ENCODE measurements at regions not wholly inside any gene's neighbourhood (a gene's known extent, or its start where the extent isn't known, plus 50 kb on each side); places are given as distances from the start of the nearest gene placed in this dataset.

DNA sequence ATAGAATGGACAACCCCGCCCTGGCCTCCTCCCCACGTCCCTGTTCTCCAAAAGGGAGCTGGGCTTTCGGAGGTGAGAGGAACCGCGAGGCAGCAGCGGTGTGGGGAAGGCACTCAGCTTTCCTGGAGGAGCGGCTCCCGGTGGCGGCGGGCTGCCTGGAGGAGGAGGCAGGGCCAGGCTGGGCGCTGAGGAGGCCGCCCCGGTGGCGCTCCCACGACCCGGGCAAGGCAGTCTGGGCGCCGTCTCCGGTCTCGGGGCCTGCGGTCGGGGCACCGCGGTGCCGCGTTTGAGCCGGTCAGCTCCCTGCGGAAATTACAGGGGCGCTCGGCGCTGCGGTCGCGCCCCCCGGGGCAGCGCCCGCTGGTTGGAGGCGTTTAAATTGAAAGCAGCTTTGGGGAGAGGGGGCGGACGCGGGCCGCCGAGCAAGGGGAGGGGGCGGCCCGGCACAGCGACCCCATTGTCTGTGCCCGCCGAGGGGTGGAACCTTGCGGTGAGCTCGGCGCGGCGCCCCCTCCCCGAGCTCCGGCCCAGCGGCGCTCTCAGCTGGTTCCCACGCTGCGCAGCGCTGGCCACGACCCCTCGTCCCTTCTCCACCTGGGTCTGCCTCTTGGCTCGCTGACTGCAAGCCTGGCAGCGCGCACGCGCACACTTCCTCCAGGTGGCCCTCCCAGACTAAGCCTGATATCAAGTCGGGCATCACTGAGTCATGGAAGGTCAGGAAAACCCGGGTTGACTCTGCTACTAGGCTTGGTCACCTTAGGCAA lies 58.7 kb upstream of the DLX4 start:
- DNase-seq (ENCODE audit: low read depth, low spot score), result no peak
- H3K9me3 ChIP-seq (ENCODE audit: control insufficient read depth, low read depth, low read length), result no peaks in the 10 kb centered on the region
- TF ChIP-seq, protein P1, sequence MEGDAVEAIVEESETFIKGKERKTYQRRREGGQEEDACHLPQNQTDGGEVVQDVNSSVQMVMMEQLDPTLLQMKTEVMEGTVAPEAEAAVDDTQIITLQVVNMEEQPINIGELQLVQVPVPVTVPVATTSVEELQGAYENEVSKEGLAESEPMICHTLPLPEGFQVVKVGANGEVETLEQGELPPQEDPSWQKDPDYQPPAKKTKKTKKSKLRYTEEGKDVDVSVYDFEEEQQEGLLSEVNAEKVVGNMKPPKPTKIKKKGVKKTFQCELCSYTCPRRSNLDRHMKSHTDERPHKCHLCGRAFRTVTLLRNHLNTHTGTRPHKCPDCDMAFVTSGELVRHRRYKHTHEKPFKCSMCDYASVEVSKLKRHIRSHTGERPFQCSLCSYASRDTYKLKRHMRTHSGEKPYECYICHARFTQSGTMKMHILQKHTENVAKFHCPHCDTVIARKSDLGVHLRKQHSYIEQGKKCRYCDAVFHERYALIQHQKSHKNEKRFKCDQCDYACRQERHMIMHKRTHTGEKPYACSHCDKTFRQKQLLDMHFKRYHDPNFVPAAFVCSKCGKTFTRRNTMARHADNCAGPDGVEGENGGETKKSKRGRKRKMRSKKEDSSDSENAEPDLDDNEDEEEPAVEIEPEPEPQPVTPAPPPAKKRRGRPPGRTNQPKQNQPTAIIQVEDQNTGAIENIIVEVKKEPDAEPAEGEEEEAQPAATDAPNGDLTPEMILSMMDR (optimal IDR thresholded peaks at IDR 0.05 in 1 of 3, IDR thresholded peaks at IDR 0.05 in 1 of 3, conservative IDR thresholded peaks at IDR 0.05 in 1 of 3; ENCODE audit: extremely low read depth in 1 of 3, insufficient read depth in 2 of 3, low read length in 3 of 3), result no peak
- peak; percentile 51 for TF ChIP-seq EZH2 (IDR thresholded peaks at IDR 0.05; ENCODE audit: low read length)
- no peak overlapping the region for H2AFZ ChIP-seq (ENCODE audit: control insufficient read depth, low read length)
- H3K4me3 ChIP-seq (ENCODE audit: control insufficient read depth in 2 of 3, extremely low read depth in 1 of 3, insufficient read depth in 2 of 3, low read depth in 1 of 3, low read length in 3 of 3), result peak overlapping the region in 1 of 3 experiments; percentile 23
- H3K27ac ChIP-seq (ENCODE audit: control insufficient read depth, insufficient read depth, low read length), result no peak overlapping the region
- dilution Hi-C loops (cut with MboI; ENCODE audit: extremely low pct_ligation_motif_present, low sequenced_read_pairs), result no loop called here
- no peaks in the 10 kb centered on the region for H3K79me2 ChIP-seq (ENCODE audit: control insufficient read depth, insufficient read depth, low read length)
- peaks cover 65% of the 10 kb centered on the region for H3K27me3 ChIP-seq (ENCODE audit: control insufficient read depth, extremely low read depth, insufficient read depth, low read length)
- no peaks in the 10 kb centered on the region for H3K36me3 ChIP-seq (ENCODE audit: control insufficient read depth in 2 of 2, extremely low read depth in 1 of 2, insufficient read depth in 2 of 2, low read length in 2 of 2)
- no peaks in the 10 kb centered on the region for H3K9me1 ChIP-seq (ENCODE audit: control insufficient read depth, extremely low read depth, insufficient read depth, low read length)
- peaks cover 3% of the 10 kb centered on the region for H4K20me1 ChIP-seq (ENCODE audit: control insufficient read depth, extremely low read depth, insufficient read depth, low read length)
- no peak overlapping the region for H3K9ac ChIP-seq (ENCODE audit: control insufficient read depth, extremely low read depth, insufficient read depth, low read length)
- FAIRE-seq, result no peak
- peak overlapping the region; percentile 46 for H3K4me2 ChIP-seq (ENCODE audit: control insufficient read depth, extremely low read depth, insufficient read depth, low read depth, low read length)
- H3K4me1 ChIP-seq (ENCODE audit: control insufficient read depth, extremely low read depth, insufficient read depth, low read length), result peaks cover 7% of the 10 kb centered on the region

DNA sequence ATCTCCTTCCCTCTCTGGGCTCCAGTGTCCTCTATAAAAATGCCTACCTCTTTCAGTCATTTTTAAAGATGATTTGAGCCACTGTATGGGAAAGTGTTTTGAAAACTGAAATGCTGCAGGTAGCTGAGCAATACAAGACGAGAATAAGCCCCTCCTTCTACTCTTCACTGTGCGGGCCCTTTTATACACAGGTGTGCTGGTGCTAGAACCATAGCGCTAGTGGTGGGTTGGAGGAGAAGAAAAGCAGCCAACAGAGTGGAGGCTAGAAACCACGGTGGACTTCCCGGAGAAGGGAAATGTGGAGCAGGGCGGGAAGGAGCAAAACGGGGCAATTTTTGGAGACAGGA lies 58.2 kb upstream of the DLX4 start:
- H4K20me1 ChIP-seq (ENCODE audit: control insufficient read depth, extremely low read depth, insufficient read depth, low read length), result peaks cover 3% of the 10 kb centered on the region
- TF ChIP-seq, protein P1 (optimal IDR thresholded peaks at IDR 0.05 in 1 of 3, IDR thresholded peaks at IDR 0.05 in 1 of 3, conservative IDR thresholded peaks at IDR 0.05 in 1 of 3; ENCODE audit: extremely low read depth in 1 of 3, insufficient read depth in 2 of 3, low read length in 3 of 3), result no peak
- no peak for TF ChIP-seq EZH2 (IDR thresholded peaks at IDR 0.05; ENCODE audit: low read length)
- H3K36me3 ChIP-seq (ENCODE audit: control insufficient read depth in 2 of 2, extremely low read depth in 1 of 2, insufficient read depth in 2 of 2, low read length in 2 of 2), result no peaks in the 10 kb centered on the region
- H3K4me2 ChIP-seq (ENCODE audit: control insufficient read depth, extremely low read depth, insufficient read depth, low read depth, low read length), result peak overlapping the region; percentile 46
- dilution Hi-C loops (cut with MboI; ENCODE audit: extremely low pct_ligation_motif_present, low sequenced_read_pairs), result no loop called here
- peaks cover 7% of the 10 kb centered on the region for H3K4me1 ChIP-seq (ENCODE audit: control insufficient read depth, extremely low read depth, insufficient read depth, low read length)
- H3K27me3 ChIP-seq (ENCODE audit: control insufficient read depth, extremely low read depth, insufficient read depth, low read length), result peaks cover 66% of the 10 kb centered on the region
- no peaks in the 10 kb centered on the region for H3K9me3 ChIP-seq (ENCODE audit: control insufficient read depth, low read depth, low read length)
- no peak overlapping the region for H3K27ac ChIP-seq (ENCODE audit: control insufficient read depth, insufficient read depth, low read length)
- no peak overlapping the region for H2AFZ ChIP-seq (ENCODE audit: control insufficient read depth, low read length)
- H3K9ac ChIP-seq (ENCODE audit: control insufficient read depth, extremely low read depth, insufficient read depth, low read length), result no peak overlapping the region
- FAIRE-seq, result no peak
- H3K9me1 ChIP-seq (ENCODE audit: control insufficient read depth, extremely low read depth, insufficient read depth, low read length), result no peaks in the 10 kb centered on the region
- H3K4me3 ChIP-seq (ENCODE audit: control insufficient read depth in 2 of 3, extremely low read depth in 1 of 3, insufficient read depth in 2 of 3, low read depth in 1 of 3, low read length in 3 of 3), result no peak overlapping the region
- H3K79me2 ChIP-seq (ENCODE audit: control insufficient read depth, insufficient read depth, low read length), result no peaks in the 10 kb centered on the region
- DNase-seq (ENCODE audit: low read depth, low spot score), result no peak

Measured in keratinocyte (primary cell).